PFSK-1 (cell line): ENCODE measurements at regions not wholly inside any gene's neighbourhood (a gene's known extent, or its start where the extent isn't known, plus 50 kb on each side); places are given as distances from the start of the nearest gene placed in this dataset.

Experiments used
- REST ChIP-seq, 2 experiments: IDR thresholded peaks; 2 replicates each; pipeline versions ENCODE4 v1.6.1 to v1.8.0; 2011 to 2012; ENCODE audit warnings: low read depth in 2 of 2, low read length in 2 of 2, control low read depth in 1 of 2, inconsistent platforms in 1 of 2, mild to moderate bottlenecking in 1 of 2, moderate library complexity in 1 of 2; ENCODE audit not compliant: insufficient read depth in 1 of 2
- TAF1 ChIP-seq: IDR thresholded peaks from 2 replicates; pipeline ENCODE4 v1.6.1; 2012; ENCODE audit warnings: low read length, control low read depth, borderline replicate concordance; ENCODE audit not compliant: insufficient read depth

GRCh38 chr12:60847281-60847680 lies 1251.5 kb downstream of the SLC16A7 start:
- TF ChIP-seq TAF1 = no peak
- no peak for TF ChIP-seq REST (IDR thresholded peaks at IDR 0.05; ENCODE audit: insufficient read depth in 1 of 2, low read depth in 2 of 2, low read length in 2 of 2)
